HEK293 (cell line): ENCODE measurements at regions not wholly inside any gene's neighbourhood (a gene's known extent, or its start where the extent isn't known, plus 50 kb on each side); places are given as distances from the start of the nearest gene placed in this dataset.

Experiments
- CTCF ChIA-PET: fragments of 350-600 bp; formaldehyde crosslinking; extraction: SDS; loops from one replicate; lab custom pipeline; 2021; ENCODE audit warnings: antibody characterized with exemption; lab: Yijun Ruan, JAX
- POLR2A ChIA-PET: fragments of 300-600 bp; formaldehyde crosslinking; extraction: SDS; loops from one replicate; lab custom pipeline; 2020; ENCODE audit warnings: antibody characterized with exemption, inconsistent platforms; lab: Yijun Ruan, JAX
- H3K27ac ChIP-seq: fragments of 200-500 bp; sonication (Bioruptor generic); 2 replicates; pipeline ENCODE4 v1.5.1; 2014; ENCODE audit warnings: low read depth, low read length, control low read depth, inconsistent platforms; ENCODE audit errors: extremely low read depth
- H3K36me3 ChIP-seq, 2 experiments: fragments of 200-500 bp in 1 of 2; sonication (Bioruptor generic) in 1 of 2; 1 replicate in 1 of 2; 2 replicates in 1 of 2; pipeline ENCODE4 v1.5.1; 2014 to 2017; ENCODE audit warnings: inconsistent platforms in 2 of 2, low read length in 2 of 2; ENCODE audit not compliant: control insufficient read depth in 2 of 2, insufficient read depth in 1 of 2
- H3K4me1 ChIP-seq: fragments of 200-500 bp; sonication (Bioruptor generic); 2 replicates; pipeline ENCODE4 v1.5.1; 2014; ENCODE audit warnings: mild to moderate bottlenecking, low read length, inconsistent platforms; ENCODE audit not compliant: control insufficient read depth, insufficient read depth
- H3K4me3 ChIP-seq: 2 replicates; pipeline ENCODE4 v1.5.1; 2011; ENCODE audit warnings: low read depth, mild to moderate bottlenecking, control low read depth, low read length, moderate library complexity
- H3K9me3 ChIP-seq: fragments of 200-500 bp; sonication (Bioruptor generic); 2 replicates; pipeline ENCODE4 v1.5.1; 2014; ENCODE audit warnings: low read depth, low read length, inconsistent platforms; ENCODE audit not compliant: control insufficient read depth, insufficient read depth
- GFI1B ChIP-seq: fragments of 450-650 bp; formaldehyde crosslinking; IDR thresholded peaks from 2 replicates; pipeline ENCODE4 v1.5.1; 2016; ENCODE audit warnings: missing biosample characterization, missing genetic modification characterization
- GLI4 ChIP-seq: fragments of 450-650 bp; formaldehyde crosslinking; IDR thresholded peaks from 2 replicates; pipeline ENCODE4 v1.5.1; 2016; ENCODE audit warnings: missing biosample characterization, missing genetic modification characterization
- HOXC10 ChIP-seq: sonication (generic); formaldehyde crosslinking; IDR thresholded peaks from 2 replicates; pipeline ENCODE4 v1.8.1; 2023; ENCODE audit warnings: mild to moderate bottlenecking, missing genetic modification reagents
- INSM2 ChIP-seq: fragments of 450-650 bp; formaldehyde crosslinking; IDR thresholded peaks from 2 replicates; pipeline ENCODE4 v1.5.1; 2016; ENCODE audit warnings: missing biosample characterization, missing genetic modification characterization
- KLF16 ChIP-seq: fragments of 450-650 bp; formaldehyde crosslinking; IDR thresholded peaks from 2 replicates; pipeline ENCODE4 v1.5.1; 2017; ENCODE audit warnings: missing biosample characterization, missing genetic modification characterization
- KLF17 ChIP-seq: fragments of 450-650 bp; formaldehyde crosslinking; IDR thresholded peaks from 2 replicates; pipeline ENCODE4 v1.5.1; 2016; ENCODE audit warnings: missing biosample characterization, missing genetic modification characterization
- MEIS1 ChIP-seq: sonication (generic); formaldehyde crosslinking; IDR thresholded peaks from 2 replicates; pipeline ENCODE4 v1.8.1; 2022; ENCODE audit warnings: missing genetic modification reagents, mild to moderate bottlenecking, borderline replicate concordance
- OSR2 ChIP-seq: fragments of 450-650 bp; formaldehyde crosslinking; IDR thresholded peaks from 2 replicates; pipeline ENCODE4 v1.5.1; 2016; ENCODE audit warnings: missing biosample characterization, missing genetic modification characterization
- YY1 ChIP-seq: fragments of 450-650 bp; formaldehyde crosslinking; IDR thresholded peaks from 2 replicates; pipeline ENCODE4 v1.5.1; 2018; ENCODE audit warnings: missing biosample characterization, missing genetic modification characterization
- ZBTB11 ChIP-seq: fragments of 450-650 bp; formaldehyde crosslinking; conservative IDR thresholded peaks from 2 replicates; pipeline ENCODE4 v1.5.1; 2016; ENCODE audit warnings: low read depth, missing biosample characterization, missing genetic modification characterization
- ZBTB17 ChIP-seq: fragments of 450-650 bp; formaldehyde crosslinking; IDR thresholded peaks from 2 replicates; pipeline ENCODE4 v1.5.1; 2016; ENCODE audit warnings: missing biosample characterization, missing genetic modification characterization
- ZBTB49 ChIP-seq: fragments of 450-650 bp; formaldehyde crosslinking; IDR thresholded peaks from 2 replicates; pipeline ENCODE4 v1.5.1; 2016; ENCODE audit warnings: missing biosample characterization, missing genetic modification characterization, low read depth
- ZNF114 ChIP-seq: fragments of 450-650 bp; formaldehyde crosslinking; IDR thresholded peaks from 2 replicates; pipeline ENCODE4 v1.5.0; 2017; ENCODE audit warnings: missing biosample characterization, missing genetic modification characterization
- ZNF121 ChIP-seq: fragments of 450-650 bp; formaldehyde crosslinking; IDR thresholded peaks from 2 replicates; pipeline ENCODE4 v1.5.1; 2016; ENCODE audit warnings: missing biosample characterization, missing genetic modification characterization
- ZNF133 ChIP-seq: fragments of 450-650 bp; formaldehyde crosslinking; IDR thresholded peaks from 2 replicates; pipeline ENCODE4 v1.5.1; 2016; ENCODE audit warnings: missing biosample characterization, missing genetic modification characterization
- ZNF157 ChIP-seq: fragments of 450-650 bp; formaldehyde crosslinking; IDR thresholded peaks from 2 replicates; pipeline ENCODE4 v1.5.1; 2016; ENCODE audit warnings: missing biosample characterization, missing genetic modification characterization
- ZNF18 ChIP-seq: fragments of 450-650 bp; formaldehyde crosslinking; IDR thresholded peaks from 2 replicates; pipeline ENCODE4 v1.5.1; 2016; ENCODE audit warnings: missing biosample characterization, missing genetic modification characterization
- ZNF223 ChIP-seq: fragments of 450-650 bp; formaldehyde crosslinking; IDR thresholded peaks from 2 replicates; pipeline ENCODE4 v1.5.1; 2016; ENCODE audit warnings: missing biosample characterization, missing genetic modification characterization
- ZNF292 ChIP-seq: fragments of 450-650 bp; formaldehyde crosslinking; IDR thresholded peaks from 2 replicates; pipeline ENCODE4 v1.5.1; 2016; ENCODE audit warnings: low read depth, missing biosample characterization, missing genetic modification characterization, borderline replicate concordance
- ZNF571 ChIP-seq: fragments of 450-650 bp; formaldehyde crosslinking; IDR thresholded peaks from 2 replicates; pipeline ENCODE4 v1.5.0; 2017; ENCODE audit warnings: missing biosample characterization, missing genetic modification characterization
- ZNF585B ChIP-seq: fragments of 450-650 bp; formaldehyde crosslinking; IDR thresholded peaks from 2 replicates; pipeline ENCODE4 v1.5.1; 2016; ENCODE audit warnings: missing biosample characterization, missing genetic modification characterization
- ZNF621 ChIP-seq: fragments of 450-650 bp; formaldehyde crosslinking; IDR thresholded peaks from 2 replicates; pipeline ENCODE4 v1.5.1; 2017; ENCODE audit warnings: missing biosample characterization, missing genetic modification characterization
- ZNF654 ChIP-seq: fragments of 450-650 bp; formaldehyde crosslinking; IDR thresholded peaks from 2 replicates; pipeline ENCODE4 v1.5.1; 2016; ENCODE audit warnings: low read depth, missing biosample characterization, missing genetic modification characterization
- ZNF76 ChIP-seq: fragments of 450-650 bp; formaldehyde crosslinking; IDR thresholded peaks from 2 replicates; pipeline ENCODE4; 2016; ENCODE audit warnings: low read depth, missing biosample characterization, missing genetic modification characterization, borderline replicate concordance
- ZNF843 ChIP-seq: fragments of 450-650 bp; formaldehyde crosslinking; IDR thresholded peaks from 2 replicates; pipeline ENCODE4 v1.5.1; 2016; ENCODE audit warnings: missing biosample characterization, missing genetic modification characterization
- TF ChIP-seq, protein P1 (sequence below): sonication (generic); formaldehyde crosslinking; IDR thresholded peaks from 2 replicates; pipeline ENCODE4 v1.8.1; 2022; ENCODE audit warnings: mild to moderate bottlenecking, moderate library complexity, missing genetic modification reagents

DNA sequence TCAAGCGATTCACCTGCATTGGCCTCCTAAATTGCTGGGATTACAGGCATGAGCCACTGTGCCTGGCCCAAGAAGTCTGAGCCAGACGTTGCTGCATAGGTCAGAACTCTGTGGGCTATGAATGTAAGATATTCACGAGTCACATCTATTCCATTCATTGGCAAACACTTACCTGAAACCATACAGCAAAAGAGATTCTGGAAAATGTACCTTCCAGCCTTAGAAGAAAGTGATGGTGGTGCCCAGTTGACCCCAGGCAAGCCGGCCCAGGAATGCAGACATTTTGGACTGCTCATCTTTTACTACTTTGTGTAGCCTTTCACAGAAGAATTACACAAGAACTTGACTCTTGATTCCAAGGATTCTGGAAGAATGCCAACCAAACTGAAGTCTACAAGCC lies 135.6 kb upstream of the N4BP1 start:
- POLR2A ChIA-PET: no interaction called here
- Histone ChIP-seq H3K27ac (no peak overlapping the region), H3K9me3 (no peaks in the 10 kb centered on the region), H3K4me1 (no peaks in the 10 kb centered on the region), H3K4me3 (no peak overlapping the region), H3K36me3 (no peaks in the 10 kb centered on the region)
- CTCF ChIA-PET: no interaction called here
- TF ChIP-seq ZNF18 (tag by site-specific recombination) (no peak), MEIS1 (CRISPR knock-in tag) (no peak), INSM2 (tag by site-specific recombination) (no peak), ZNF585B (no peak), ZBTB17 (tag by site-specific recombination) (no peak), ZNF571 (tag by site-specific recombination) (no peak), ZNF223 (tag by site-specific recombination) (no peak), ZNF621 (no peak), ZNF157 (tag by site-specific recombination) (no peak), ZNF121 (tag by site-specific recombination) (no peak), HOXC10 (no peak), GLI4 (tag by site-specific recombination) (no peak), ZNF654 (no peak), ZNF114 (tag by site-specific recombination) (no peak), KLF17 (tag by site-specific recombination) (no peak), KLF16 (no peak)

GRCh38 chr16:48740964-48741363 lies 131.0 kb upstream of the N4BP1 start:
- no peak overlapping the region for H3K27ac ChIP-seq
- H3K9me3 ChIP-seq: no peaks in the 10 kb centered on the region
- ChIA-PET CTCF (no interaction called here), POLR2A (no interaction called here)
- H3K4me1 ChIP-seq: no peaks in the 10 kb centered on the region
- no peak overlapping the region for H3K4me3 ChIP-seq
- H3K36me3 ChIP-seq: no peaks in the 10 kb centered on the region
- TF ChIP-seq, protein P1, sequence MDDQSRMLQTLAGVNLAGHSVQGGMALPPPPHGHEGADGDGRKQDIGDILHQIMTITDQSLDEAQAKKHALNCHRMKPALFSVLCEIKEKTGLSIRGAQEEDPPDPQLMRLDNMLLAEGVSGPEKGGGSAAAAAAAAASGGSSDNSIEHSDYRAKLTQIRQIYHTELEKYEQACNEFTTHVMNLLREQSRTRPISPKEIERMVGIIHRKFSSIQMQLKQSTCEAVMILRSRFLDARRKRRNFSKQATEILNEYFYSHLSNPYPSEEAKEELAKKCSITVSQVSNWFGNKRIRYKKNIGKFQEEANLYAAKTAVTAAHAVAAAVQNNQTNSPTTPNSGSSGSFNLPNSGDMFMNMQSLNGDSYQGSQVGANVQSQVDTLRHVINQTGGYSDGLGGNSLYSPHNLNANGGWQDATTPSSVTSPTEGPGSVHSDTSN: no peak
- no peak for TF ChIP-seq ZNF843 (tag by site-specific recombination)
- TF ChIP-seq ZNF292 (tag by site-specific recombination): no peak
- no peak for TF ChIP-seq ZNF76 (tag by site-specific recombination)
- TF ChIP-seq OSR2: no peak
- no peak for TF ChIP-seq YY1 (tag by site-specific recombination)
- TF ChIP-seq ZBTB11 (tag by site-specific recombination): no peak
- TF ChIP-seq GFI1B: no peak
- no peak for TF ChIP-seq ZBTB49 (tag by site-specific recombination)
- no peak for TF ChIP-seq ZNF133 (tag by site-specific recombination)
- no peak for TF ChIP-seq KLF17 (tag by site-specific recombination)
